Neural cell (in vitro differentiated cells): ENCODE measurements at regions not wholly inside any gene's neighbourhood (a gene's known extent, or its start where the extent isn't known, plus 50 kb on each side); places are given as distances from the start of the nearest gene placed in this dataset.

Experiments used
- H2AFZ ChIP-seq: fragments of 200-600, 300-800 bp; sonication (generic), shearing (Covaris generic); 2 replicates; pipeline ENCODE4 v1.6.0; 2014; ENCODE audit warnings: low read depth, mild to moderate bottlenecking, antibody characterized with exemption, low read length, moderate library complexity
- H3F3A ChIP-seq: fragments of 200-600 bp; shearing (Covaris generic); 2 replicates; pipeline ENCODE4 v1.6.1; 2016; ENCODE audit warnings: mild to moderate bottlenecking, moderate library complexity, mixed read lengths, antibody characterized with exemption, low read length; ENCODE audit not compliant: insufficient read depth, poor library complexity, severe bottlenecking
- H3K27ac ChIP-seq: fragments of 200-600, 300-800 bp; sonication (generic), shearing (Covaris generic); 2 replicates; pipeline ENCODE4 v1.5.1; 2014; ENCODE audit warnings: mild to moderate bottlenecking, low read length, moderate library complexity
- H3K27me3 ChIP-seq: fragments of 300-800, 200-600 bp; sonication (generic), shearing (Covaris generic); 2 replicates; pipeline ENCODE4 v1.6.0; 2014; ENCODE audit warnings: mild to moderate bottlenecking, low read depth, low read length, moderate library complexity; ENCODE audit not compliant: insufficient read depth
- H3K36me3 ChIP-seq: fragments of 300-800, 200-600 bp; sonication (generic), shearing (Covaris generic); 2 replicates; pipeline ENCODE4 v1.5.1; 2014; ENCODE audit warnings: mild to moderate bottlenecking, antibody characterized with exemption, low read length, moderate library complexity; ENCODE audit not compliant: insufficient read depth
- H3K4me2 ChIP-seq: fragments of 300-800, 200-600 bp; sonication (generic), shearing (Covaris generic); 2 replicates; pipeline ENCODE4 v1.6.0; 2014; ENCODE audit warnings: mild to moderate bottlenecking, low read length
- H3K4me3 ChIP-seq: fragments of 300-800, 200-600 bp; sonication (generic), shearing (Covaris generic); 2 replicates; pipeline ENCODE4 v1.5.1; 2014; ENCODE audit warnings: mild to moderate bottlenecking, low read length, moderate library complexity
- H3K79me2 ChIP-seq: fragments of 200-600 bp; shearing (Covaris generic); replicated peaks from 2 replicates; pipeline ENCODE4 v1.6.0; 2014; ENCODE audit warnings: mild to moderate bottlenecking, low read length, moderate library complexity; ENCODE audit not compliant: insufficient read depth
- H3K9ac ChIP-seq: fragments of 300-800, 200-600 bp; sonication (generic), shearing (Covaris generic); 2 replicates; pipeline ENCODE4 v1.6.1; 2016; ENCODE audit warnings: mild to moderate bottlenecking, low read length, mixed read lengths
- H3K9me2 ChIP-seq: fragments of 200-600 bp; shearing (Covaris generic); 2 replicates; pipeline ENCODE4 v1.6.1; 2016; ENCODE audit warnings: mild to moderate bottlenecking, low read length, mixed read lengths; ENCODE audit not compliant: insufficient read depth
- H3K9me3 ChIP-seq: fragments of 200-600, 300-800 bp; sonication (generic), shearing (Covaris generic); 2 replicates; pipeline ENCODE4 v1.6.1; 2016; ENCODE audit warnings: mild to moderate bottlenecking, mixed run types, low read length, moderate library complexity, mixed read lengths
- H4K20me1 ChIP-seq: fragments of 200-600 bp; shearing (Covaris generic); 2 replicates; pipeline ENCODE4 v1.6.1; 2016; ENCODE audit warnings: mild to moderate bottlenecking, mixed run types; ENCODE audit not compliant: insufficient read depth
- EP300 ChIP-seq: fragments of 450-650 bp; conservative IDR thresholded peaks from 2 replicates; pipeline ENCODE4 v1.6.1; 2014; ENCODE audit warnings: antibody characterized with exemption, mild to moderate bottlenecking, moderate library complexity; ENCODE audit not compliant: poor library complexity, severe bottlenecking
- EZH2 ChIP-seq: fragments of 200-600, 300-800 bp; shearing (Covaris generic), sonication (generic); IDR thresholded peaks from 2 replicates; pipeline ENCODE4 v1.6.1; 2014; ENCODE audit warnings: antibody characterized with exemption, low read length, borderline replicate concordance, mild to moderate bottlenecking; ENCODE audit not compliant: insufficient read depth, poor library complexity, severe bottlenecking
- MXI1 ChIP-seq: fragments of 450-650 bp; conservative IDR thresholded peaks from 2 replicates; pipeline ENCODE4 v1.6.1; 2014; ENCODE audit warnings: antibody characterized with exemption, mild to moderate bottlenecking; ENCODE audit not compliant: poor library complexity, severe bottlenecking
- POLR2AphosphoS5 ChIP-seq: IDR thresholded peaks from 2 replicates; pipeline ENCODE4 v1.6.1; 2012
- RAD21 ChIP-seq: fragments of 450-650 bp; conservative IDR thresholded peaks from 2 replicates; pipeline ENCODE4 v1.6.1; 2014; ENCODE audit warnings: antibody characterized with exemption, mild to moderate bottlenecking, moderate library complexity
- SMC3 ChIP-seq: fragments of 450-650 bp; conservative IDR thresholded peaks from 2 replicates; pipeline ENCODE4 v1.6.1; 2014; ENCODE audit warnings: antibody characterized with exemption, mild to moderate bottlenecking, moderate library complexity; ENCODE audit not compliant: poor library complexity
- TAF1 ChIP-seq: IDR thresholded peaks from 2 replicates; pipeline ENCODE4 v1.6.1; 2012; ENCODE audit warnings: low read depth
- TF ChIP-seq, protein P1 (sequence below): IDR thresholded peaks from 2 replicates; pipeline ENCODE4 v1.6.1; 2012; ENCODE audit warnings: borderline replicate concordance
- TF ChIP-seq, protein P2 (sequence below): fragments of 450-650 bp; IDR thresholded peaks from 2 replicates; pipeline ENCODE4 v1.5.1; 2014; ENCODE audit warnings: antibody characterized with exemption, mild to moderate bottlenecking, moderate library complexity; ENCODE audit not compliant: poor library complexity, severe bottlenecking

- Histone ChIP-seq H3K27me3 (no peaks in the 10 kb centered on the region), H3K27ac (no peak overlapping the region), H3K4me2 (no peak overlapping the region), H3F3A (no peaks in the 10 kb centered on the region), H2AFZ (no peak overlapping the region), H3K79me2 (no peaks in the 10 kb centered on the region), H3K4me3 (no peak overlapping the region), H3K36me3 (no peaks in the 10 kb centered on the region), H3K9ac (no peak overlapping the region), H3K9me2 (no peaks in the 10 kb centered on the region), H3K9me3 (no peaks in the 10 kb centered on the region), H4K20me1 (no peaks in the 10 kb centered on the region)
- no peak for TF ChIP-seq EP300
- no peak for TF ChIP-seq TAF1
- TF ChIP-seq EZH2 = no peak
- TF ChIP-seq, protein P1, sequence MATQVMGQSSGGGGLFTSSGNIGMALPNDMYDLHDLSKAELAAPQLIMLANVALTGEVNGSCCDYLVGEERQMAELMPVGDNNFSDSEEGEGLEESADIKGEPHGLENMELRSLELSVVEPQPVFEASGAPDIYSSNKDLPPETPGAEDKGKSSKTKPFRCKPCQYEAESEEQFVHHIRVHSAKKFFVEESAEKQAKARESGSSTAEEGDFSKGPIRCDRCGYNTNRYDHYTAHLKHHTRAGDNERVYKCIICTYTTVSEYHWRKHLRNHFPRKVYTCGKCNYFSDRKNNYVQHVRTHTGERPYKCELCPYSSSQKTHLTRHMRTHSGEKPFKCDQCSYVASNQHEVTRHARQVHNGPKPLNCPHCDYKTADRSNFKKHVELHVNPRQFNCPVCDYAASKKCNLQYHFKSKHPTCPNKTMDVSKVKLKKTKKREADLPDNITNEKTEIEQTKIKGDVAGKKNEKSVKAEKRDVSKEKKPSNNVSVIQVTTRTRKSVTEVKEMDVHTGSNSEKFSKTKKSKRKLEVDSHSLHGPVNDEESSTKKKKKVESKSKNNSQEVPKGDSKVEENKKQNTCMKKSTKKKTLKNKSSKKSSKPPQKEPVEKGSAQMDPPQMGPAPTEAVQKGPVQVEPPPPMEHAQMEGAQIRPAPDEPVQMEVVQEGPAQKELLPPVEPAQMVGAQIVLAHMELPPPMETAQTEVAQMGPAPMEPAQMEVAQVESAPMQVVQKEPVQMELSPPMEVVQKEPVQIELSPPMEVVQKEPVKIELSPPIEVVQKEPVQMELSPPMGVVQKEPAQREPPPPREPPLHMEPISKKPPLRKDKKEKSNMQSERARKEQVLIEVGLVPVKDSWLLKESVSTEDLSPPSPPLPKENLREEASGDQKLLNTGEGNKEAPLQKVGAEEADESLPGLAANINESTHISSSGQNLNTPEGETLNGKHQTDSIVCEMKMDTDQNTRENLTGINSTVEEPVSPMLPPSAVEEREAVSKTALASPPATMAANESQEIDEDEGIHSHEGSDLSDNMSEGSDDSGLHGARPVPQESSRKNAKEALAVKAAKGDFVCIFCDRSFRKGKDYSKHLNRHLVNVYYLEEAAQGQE = no peak
- no peak for TF ChIP-seq SMC3
- no peak for TF ChIP-seq RAD21
- no peak for TF ChIP-seq MXI1
- TF ChIP-seq, protein P2, sequence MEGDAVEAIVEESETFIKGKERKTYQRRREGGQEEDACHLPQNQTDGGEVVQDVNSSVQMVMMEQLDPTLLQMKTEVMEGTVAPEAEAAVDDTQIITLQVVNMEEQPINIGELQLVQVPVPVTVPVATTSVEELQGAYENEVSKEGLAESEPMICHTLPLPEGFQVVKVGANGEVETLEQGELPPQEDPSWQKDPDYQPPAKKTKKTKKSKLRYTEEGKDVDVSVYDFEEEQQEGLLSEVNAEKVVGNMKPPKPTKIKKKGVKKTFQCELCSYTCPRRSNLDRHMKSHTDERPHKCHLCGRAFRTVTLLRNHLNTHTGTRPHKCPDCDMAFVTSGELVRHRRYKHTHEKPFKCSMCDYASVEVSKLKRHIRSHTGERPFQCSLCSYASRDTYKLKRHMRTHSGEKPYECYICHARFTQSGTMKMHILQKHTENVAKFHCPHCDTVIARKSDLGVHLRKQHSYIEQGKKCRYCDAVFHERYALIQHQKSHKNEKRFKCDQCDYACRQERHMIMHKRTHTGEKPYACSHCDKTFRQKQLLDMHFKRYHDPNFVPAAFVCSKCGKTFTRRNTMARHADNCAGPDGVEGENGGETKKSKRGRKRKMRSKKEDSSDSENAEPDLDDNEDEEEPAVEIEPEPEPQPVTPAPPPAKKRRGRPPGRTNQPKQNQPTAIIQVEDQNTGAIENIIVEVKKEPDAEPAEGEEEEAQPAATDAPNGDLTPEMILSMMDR = no peak
- no peak for TF ChIP-seq POLR2AphosphoS5
Observed at GRCh38 chr16:5616841-5617240, 519.2 kb upstream of the EEF2KMT start.

GRCh38 chr16:5615868-5616642 is 518.5 kb upstream of the EEF2KMT start:
- Histone ChIP-seq H2AFZ (peak overlapping the region; percentile 27), H3K9ac (peak overlapping the region; percentile 23)

More at GRCh38 chr16:5615868-5616642, 518.5 kb upstream of the EEF2KMT start:
- Histone ChIP-seq H3K36me3 (no peaks in the 10 kb centered on the region), H3K4me3 (peak overlapping the region; percentile 10), H3K27me3 (no peaks in the 10 kb centered on the region), H4K20me1 (no peaks in the 10 kb centered on the region), H3K79me2 (no peaks in the 10 kb centered on the region), H3K9me3 (no peaks in the 10 kb centered on the region), H3K4me2 (no peak overlapping the region), H3K9me2 (no peaks in the 10 kb centered on the region), H3F3A (no peaks in the 10 kb centered on the region), H3K27ac (no peak overlapping the region)
- TF ChIP-seq POLR2AphosphoS5 (no peak), RAD21 (peak; percentile 82), EP300 (no peak), TAF1 (no peak), SMC3 (peak; percentile 88), MXI1 (no peak), EZH2 (no peak)
- TF ChIP-seq, protein P2 = peak; percentile 90
- TF ChIP-seq, protein P1 = no peak
